B cell (primary cell): ENCODE measurements at regions not wholly inside any gene's neighbourhood (a gene's known extent, or its start where the extent isn't known, plus 50 kb on each side); places are given as distances from the start of the nearest gene placed in this dataset.

Experiments
- ATAC-seq: fragments of 200-7000 bp; cut with Tn5 transposase; one replicate; pipeline ENCODE4 v1.10.0; 2021; ENCODE audit warnings: low read depth, mild to moderate bottlenecking, moderate number of reproducible peaks, moderate library complexity
- CTCF ChIA-PET: fragments of 350-600 bp; sonication (Branson Sonifier 250); formaldehyde crosslinking; loops from one replicate; lab custom pipeline; 2021; ENCODE audit warnings: antibody characterized with exemption, inconsistent platforms; lab: Charles Lee
- POLR2A ChIA-PET: fragments of 350-600 bp; sonication (Branson Sonifier 250); formaldehyde crosslinking; loops from one replicate; lab custom pipeline; 2021; ENCODE audit warnings: antibody characterized with exemption; lab: Charles Lee
- DNase-seq: peaks from one replicate; pipeline ENCODE4 v3.0.0; 2013
- H2AFZ ChIP-seq: 2 replicates; pipeline ENCODE4 v1.6.1; 2012; ENCODE audit warnings: mild to moderate bottlenecking, low read depth, low read length; ENCODE audit not compliant: insufficient read depth, poor library complexity, severe bottlenecking
- H3K27ac ChIP-seq, 2 donors: 1 replicate in 1 of 2; 2 replicates in 1 of 2; pipeline ENCODE4 v1.5.1; 2012 to 2013; ENCODE audit warnings: low read length in 2 of 2, mild to moderate bottlenecking in 2 of 2, moderate library complexity in 1 of 2
- H3K27me3 ChIP-seq, 4 experiments: fragments of 200-600 bp in 1 of 4; sonication (generic) in 1 of 4; replicated peaks in 1 of 4; 1 replicate in 2 of 4; 2 replicates in 2 of 4; pipeline versions ENCODE4 v1.6.1 to v1.7.0; 2013 to 2016; ENCODE audit warnings: low read length in 3 of 4, mild to moderate bottlenecking in 2 of 4, mixed read lengths in 1 of 4, moderate library complexity in 1 of 4; ENCODE audit not compliant: insufficient read depth in 4 of 4, control insufficient read depth in 3 of 4; ENCODE audit errors: control extremely low read depth in 1 of 4
- H3K36me3 ChIP-seq, 2 experiments: replicated peaks in 1 of 2; 1 replicate in 1 of 2; 2 replicates in 1 of 2; pipeline versions ENCODE4 v1.6.1 to v1.7.1; 2013; ENCODE audit warnings: low read length in 1 of 2; ENCODE audit not compliant: insufficient read depth in 2 of 2, control insufficient read depth in 1 of 2; ENCODE audit errors: control extremely low read depth in 1 of 2, extremely low read depth in 1 of 2
- H3K4me1 ChIP-seq, 2 donors: fragments of 200-600 bp in 1 of 2; sonication (generic) in 1 of 2; 1 replicate in 1 of 2; 2 replicates in 1 of 2; pipeline versions ENCODE4 v1.5.1 to v1.6.1; 2013 to 2017; ENCODE audit warnings: low read length in 2 of 2; ENCODE audit not compliant: control insufficient read depth in 2 of 2, insufficient read depth in 2 of 2
- H3K4me2 ChIP-seq: replicated peaks from 2 replicates; pipeline ENCODE3; 2012; ENCODE audit warnings: mild to moderate bottlenecking, low read depth, low read length; ENCODE audit not compliant: poor library complexity, severe bottlenecking
- H3K4me3 ChIP-seq, 5 experiments: fragments of 200-600 bp in 1 of 5; sonication (generic) in 1 of 5; 1 replicate in 3 of 5; 2 replicates in 2 of 5; pipeline versions ENCODE4 v1.5.1 to v1.7.0; 2011 to 2016; ENCODE audit warnings: low read length in 4 of 5, mild to moderate bottlenecking in 4 of 5, low read depth in 2 of 5, control low read depth in 1 of 5, moderate library complexity in 1 of 5; ENCODE audit not compliant: insufficient read depth in 1 of 5; ENCODE audit errors: control extremely low read depth in 1 of 5, extremely low read depth in 1 of 5
- H3K79me2 ChIP-seq: fragments of 200-600 bp; sonication (generic); one replicate; pipeline ENCODE4 v1.6.0; 2016; ENCODE audit warnings: low read length; ENCODE audit not compliant: control insufficient read depth, insufficient read depth
- H3K9ac ChIP-seq: fragments of 200-600 bp; sonication (generic); 2 replicates; pipeline ENCODE4 v1.6.1; 2017; ENCODE audit warnings: mild to moderate bottlenecking, low read length, moderate library complexity
- H3K9me3 ChIP-seq, 3 donors: one replicate each; pipeline versions ENCODE4 v1.6.1 to v1.7.1; 2013; ENCODE audit warnings: low read length in 2 of 3; ENCODE audit not compliant: control insufficient read depth in 2 of 3, insufficient read depth in 1 of 3; ENCODE audit errors: control extremely low read depth in 1 of 3
- H4K20me1 ChIP-seq: 2 replicates; pipeline ENCODE4 v1.6.0; 2012; ENCODE audit warnings: mild to moderate bottlenecking, low read length; ENCODE audit not compliant: insufficient read depth, control insufficient read depth, poor library complexity, severe bottlenecking
- H3K27ac Mint-ChIP-seq: one replicate; pipeline ENCODE4 v1.8.0; 2021; ENCODE audit warnings: mixed read lengths
- H3K27me3 Mint-ChIP-seq: one replicate; pipeline ENCODE4 v1.8.0; 2021; ENCODE audit warnings: mixed read lengths
- H3K4me1 Mint-ChIP-seq: one replicate; pipeline ENCODE4 v1.8.0; 2021; ENCODE audit warnings: mixed read lengths
- H3K4me3 Mint-ChIP-seq: one replicate; pipeline ENCODE4 v1.8.0; 2021; ENCODE audit warnings: mixed read lengths
- H3K9me3 Mint-ChIP-seq: one replicate; pipeline ENCODE4 v1.8.0; 2022; ENCODE audit warnings: mixed read lengths; ENCODE audit not compliant: insufficient read depth
- EZH2 ChIP-seq: IDR thresholded peaks from 2 replicates; pipeline ENCODE4 v1.6.1; 2012; ENCODE audit warnings: borderline replicate concordance, low read depth, mild to moderate bottlenecking, moderate library complexity, low read length; ENCODE audit not compliant: insufficient read depth, poor library complexity, severe bottlenecking
- WGBS: methylation state at CpG from one replicate; pipeline ENCODE4 v1.1.5; 2013; ENCODE audit warnings: missing lambda C conversion rate; ENCODE audit not compliant: insufficient coverage; 5-methylcytosine and 5-hydroxymethylcytosine counted together
- intact Hi-C: fragments of 100-400 bp; cut with micrococcal nuclease; formaldehyde crosslinking; loops from one replicate; pipeline ENCODE4 v1.10.0; 2022
- TF ChIP-seq, protein P1 (sequence below): fragments of 200-600 bp; IDR thresholded peaks from one replicate; pipeline ENCODE4 v1.8.0; 2022; ENCODE audit warnings: antibody characterized with exemption, mild to moderate bottlenecking

DNA sequence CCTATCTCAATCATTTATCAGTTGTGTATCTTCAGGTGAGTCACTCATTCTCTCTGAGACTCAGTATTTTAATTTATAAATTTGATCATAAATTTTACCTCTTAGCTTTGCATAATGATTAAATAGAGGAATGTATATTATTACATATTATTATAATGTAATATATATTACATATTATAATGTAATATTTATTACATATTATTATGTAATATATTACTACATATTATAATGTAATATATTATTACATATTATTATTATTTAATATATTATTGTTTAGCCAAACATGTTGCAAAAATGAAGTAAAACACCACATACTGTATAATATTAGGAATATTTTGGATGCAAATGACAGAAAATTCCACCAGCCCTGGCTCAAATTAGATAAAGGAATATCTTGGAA lies 104.7 kb upstream of the NFIA start:
- Mint-ChIP-seq H3K9me3 (no peaks in the 10 kb centered on the region), H3K27me3 (no peaks in the 10 kb centered on the region), H3K4me1 (peaks cover 3% of the 10 kb centered on the region), H3K27ac (no peak overlapping the region), H3K4me3 (no peak overlapping the region)
- Histone ChIP-seq H3K9ac (no peak overlapping the region), H3K4me1 (no peaks in the 10 kb centered on the region), H3K27me3 (no peaks in the 10 kb centered on the region), H3K27ac (no peak overlapping the region), H3K36me3 (no peaks in the 10 kb centered on the region), H4K20me1 (no peaks in the 10 kb centered on the region), H3K79me2 (no peaks in the 10 kb centered on the region), H3K4me3 (no peak overlapping the region), H3K4me2 (no peak overlapping the region), H3K9me3 (no peaks in the 10 kb centered on the region), H2AFZ (no peak overlapping the region)
- no peak for ATAC-seq
- ChIA-PET CTCF (interaction anchor here (1.1 to 2.5 kb wide), 4 partner anchors 64 to 611 kb away, joined by 3 to 7 read pairs (median 4); no protein-coding TSS in a partner anchor), POLR2A (no interaction called here)
- no peak for DNase-seq
- no peak for TF ChIP-seq EZH2
- TF ChIP-seq, protein P1, sequence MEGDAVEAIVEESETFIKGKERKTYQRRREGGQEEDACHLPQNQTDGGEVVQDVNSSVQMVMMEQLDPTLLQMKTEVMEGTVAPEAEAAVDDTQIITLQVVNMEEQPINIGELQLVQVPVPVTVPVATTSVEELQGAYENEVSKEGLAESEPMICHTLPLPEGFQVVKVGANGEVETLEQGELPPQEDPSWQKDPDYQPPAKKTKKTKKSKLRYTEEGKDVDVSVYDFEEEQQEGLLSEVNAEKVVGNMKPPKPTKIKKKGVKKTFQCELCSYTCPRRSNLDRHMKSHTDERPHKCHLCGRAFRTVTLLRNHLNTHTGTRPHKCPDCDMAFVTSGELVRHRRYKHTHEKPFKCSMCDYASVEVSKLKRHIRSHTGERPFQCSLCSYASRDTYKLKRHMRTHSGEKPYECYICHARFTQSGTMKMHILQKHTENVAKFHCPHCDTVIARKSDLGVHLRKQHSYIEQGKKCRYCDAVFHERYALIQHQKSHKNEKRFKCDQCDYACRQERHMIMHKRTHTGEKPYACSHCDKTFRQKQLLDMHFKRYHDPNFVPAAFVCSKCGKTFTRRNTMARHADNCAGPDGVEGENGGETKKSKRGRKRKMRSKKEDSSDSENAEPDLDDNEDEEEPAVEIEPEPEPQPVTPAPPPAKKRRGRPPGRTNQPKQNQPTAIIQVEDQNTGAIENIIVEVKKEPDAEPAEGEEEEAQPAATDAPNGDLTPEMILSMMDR, result no peak
- intact Hi-C loops, result no loop called here

DNA sequence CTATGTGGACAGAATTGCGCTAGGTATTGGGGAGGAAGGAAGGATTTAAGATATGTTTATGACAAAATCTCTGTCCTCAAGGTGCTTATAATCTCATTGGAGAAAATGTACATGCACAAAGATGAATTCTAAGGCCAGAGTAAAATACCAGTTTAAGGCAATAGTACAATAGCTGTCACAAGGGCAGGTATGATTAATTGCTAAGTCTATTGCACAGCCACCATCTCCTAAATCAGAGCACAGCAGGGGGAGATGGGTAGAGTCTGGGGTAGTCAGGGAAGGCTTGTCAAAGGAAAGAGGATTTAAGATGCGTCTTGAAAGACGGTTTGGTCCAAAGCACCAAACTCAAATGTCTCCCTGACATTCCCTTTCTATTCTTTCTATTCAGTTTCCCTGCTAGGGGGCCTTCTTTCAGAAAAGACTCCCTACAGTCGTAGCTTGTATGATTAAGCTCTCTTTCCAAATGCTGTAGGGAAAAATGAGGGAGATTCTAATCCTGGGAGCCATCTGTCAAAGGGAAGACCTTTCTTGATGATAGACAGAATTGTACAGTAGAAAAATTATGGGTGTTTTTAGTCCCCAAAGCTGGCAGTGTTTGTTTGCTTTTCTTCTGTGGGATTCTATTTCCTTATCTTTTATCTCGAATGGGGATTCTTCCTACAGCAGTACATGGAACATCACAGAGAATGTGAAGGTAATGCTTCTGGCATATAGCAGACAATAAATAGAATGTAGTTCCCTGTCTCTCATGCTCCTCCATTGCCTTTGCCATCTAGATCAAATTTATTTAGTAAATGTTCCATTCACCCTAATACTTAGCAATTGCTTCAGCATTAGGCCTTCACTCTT lies 107.6 kb upstream of the NFIA start:
- Histone ChIP-seq H3K79me2 (no peaks in the 10 kb centered on the region), H3K9ac (no peak overlapping the region), H2AFZ (no peak overlapping the region), H3K27me3 (no peaks in the 10 kb centered on the region), H3K36me3 (no peaks in the 10 kb centered on the region), H3K4me1 (no peaks in the 10 kb centered on the region), H3K9me3 (no peaks in the 10 kb centered on the region), H4K20me1 (no peaks in the 10 kb centered on the region), H3K4me2 (no peak overlapping the region), H3K4me3 (no peak overlapping the region), H3K27ac (no peak overlapping the region)
- intact Hi-C loops, result loop anchor here (5.0 kb wide), 1 partner anchor 878 kb away; no protein-coding TSS in a partner anchor
- CTCF ChIA-PET, result no interaction called here
- H3K27ac Mint-ChIP-seq, result no peak overlapping the region
- no peak for TF ChIP-seq EZH2
- TF ChIP-seq, protein P1, result no peak
- H3K27me3 Mint-ChIP-seq, result no peaks in the 10 kb centered on the region
- WGBS, result 80% methylated on average over 1 of the region's 5 CpGs
- no peak overlapping the region for H3K4me3 Mint-ChIP-seq
- POLR2A ChIA-PET, result no interaction called here
- H3K4me1 Mint-ChIP-seq, result peaks cover 3% of the 10 kb centered on the region
- ATAC-seq (no peak), DNase-seq (no peak)
- no peaks in the 10 kb centered on the region for H3K9me3 Mint-ChIP-seq
